ENCODE measurements at regions not wholly inside any gene's neighbourhood (a gene's known extent, or its start where the extent isn't known, plus 50 kb on each side); places are given as distances from the start of the nearest gene placed in this dataset.

- H3K36me3 ChIP-seq (ENCODE audit: insufficient read depth, low read length), result no peaks in the 10 kb centered on the region
- no peaks in the 10 kb centered on the region for H3F3A ChIP-seq (ENCODE audit: insufficient read depth, low read length, poor library complexity, severe bottlenecking)
- no peak overlapping the region for H2AFZ ChIP-seq (ENCODE audit: low read depth, low read length)
- no peak overlapping the region for H3K4me3 ChIP-seq (ENCODE audit: low read length)
- no peaks in the 10 kb centered on the region for H3K27me3 ChIP-seq (ENCODE audit: insufficient read depth, low read depth, low read length)
- H3K9ac ChIP-seq (ENCODE audit: low read length), result no peak overlapping the region
- no peak overlapping the region for H3K27ac ChIP-seq (ENCODE audit: low read length)
- no peaks in the 10 kb centered on the region for H3K9me2 ChIP-seq (ENCODE audit: insufficient read depth, low read length)
- no peaks in the 10 kb centered on the region for H3K79me2 ChIP-seq (replicated peaks; ENCODE audit: insufficient read depth, low read length)
- no peaks in the 10 kb centered on the region for H4K20me1 ChIP-seq (ENCODE audit: insufficient read depth)
- H3K9me3 ChIP-seq (ENCODE audit: low read length), result no peaks in the 10 kb centered on the region
- H3K4me2 ChIP-seq (ENCODE audit: low read length), result no peak overlapping the region
- TF ChIP-seq EP300 (conservative IDR thresholded peaks at IDR 0.05; ENCODE audit: poor library complexity, severe bottlenecking), result no peak
- TF ChIP-seq SMC3 (conservative IDR thresholded peaks at IDR 0.05; ENCODE audit: poor library complexity), result no peak
These were observed 148.0 kb downstream of the CTTN start for GRCh38 chr11:70546191-70546940.

- no peak overlapping the region for H2AFZ ChIP-seq (ENCODE audit: low read depth, low read length)
- H3K9ac ChIP-seq (ENCODE audit: low read length), result no peak overlapping the region
- no peaks in the 10 kb centered on the region for H3K79me2 ChIP-seq (replicated peaks; ENCODE audit: insufficient read depth, low read length)
- no peak for TF ChIP-seq TAF1 (IDR thresholded peaks at IDR 0.05; ENCODE audit: low read depth)
- no peak for TF ChIP-seq POLR2AphosphoS5 (IDR thresholded peaks at IDR 0.05)
- no peak for TF ChIP-seq EP300 (conservative IDR thresholded peaks at IDR 0.05; ENCODE audit: poor library complexity, severe bottlenecking)
- H4K20me1 ChIP-seq (ENCODE audit: insufficient read depth), result no peaks in the 10 kb centered on the region
- no peaks in the 10 kb centered on the region for H3K9me3 ChIP-seq (ENCODE audit: low read length)
- H3K9me2 ChIP-seq (ENCODE audit: insufficient read depth, low read length), result no peaks in the 10 kb centered on the region
- no peaks in the 10 kb centered on the region for H3F3A ChIP-seq (ENCODE audit: insufficient read depth, low read length, poor library complexity, severe bottlenecking)
- no peaks in the 10 kb centered on the region for H3K27me3 ChIP-seq (ENCODE audit: insufficient read depth, low read depth, low read length)
- H3K4me2 ChIP-seq (ENCODE audit: low read length), result no peak overlapping the region
- no peak overlapping the region for H3K27ac ChIP-seq (ENCODE audit: low read length)
- H3K36me3 ChIP-seq (ENCODE audit: insufficient read depth, low read length), result no peaks in the 10 kb centered on the region
- no peak overlapping the region for H3K4me3 ChIP-seq (ENCODE audit: low read length)
These were observed 149.1 kb downstream of the CTTN start for GRCh38 chr11:70547386-70547785.

GRCh38 chr11:70547821-70548670, 149.7 kb downstream of the CTTN start:
- Histone ChIP-seq H3K4me3 (ENCODE audit: low read length) (no peak overlapping the region), H3K36me3 (ENCODE audit: insufficient read depth, low read length) (no peaks in the 10 kb centered on the region), H3F3A (ENCODE audit: insufficient read depth, low read length, poor library complexity, severe bottlenecking) (no peaks in the 10 kb centered on the region), H3K9me3 (ENCODE audit: low read length) (no peaks in the 10 kb centered on the region), H3K27ac (ENCODE audit: low read length) (no peak overlapping the region), H3K27me3 (ENCODE audit: insufficient read depth, low read depth, low read length) (no peaks in the 10 kb centered on the region), H3K9me2 (ENCODE audit: insufficient read depth, low read length) (no peaks in the 10 kb centered on the region), H4K20me1 (ENCODE audit: insufficient read depth) (no peaks in the 10 kb centered on the region), H3K9ac (ENCODE audit: low read length) (no peak overlapping the region), H3K79me2 (replicated peaks; ENCODE audit: insufficient read depth, low read length) (no peaks in the 10 kb centered on the region), H2AFZ (ENCODE audit: low read depth, low read length) (no peak overlapping the region), H3K4me2 (ENCODE audit: low read length) (no peak overlapping the region)
- TF ChIP-seq POLR2AphosphoS5 (IDR thresholded peaks at IDR 0.05) (no peak), EP300 (conservative IDR thresholded peaks at IDR 0.05; ENCODE audit: poor library complexity, severe bottlenecking) (no peak), REST (IDR thresholded peaks at IDR 0.05; ENCODE audit: borderline replicate concordance) (no peak), CTCF (IDR thresholded peaks at IDR 0.05; ENCODE audit: poor library complexity, severe bottlenecking) (no peak), EZH2 (IDR thresholded peaks at IDR 0.05; ENCODE audit: borderline replicate concordance, insufficient read depth, low read length, poor library complexity, severe bottlenecking) (no peak)
